K562 (cell line): ENCODE measurements at regions not wholly inside any gene's neighbourhood (a gene's known extent, or its start where the extent isn't known, plus 50 kb on each side); places are given as distances from the start of the nearest gene placed in this dataset.

Source experiments
- CXXC5 ChIP-seq: fragments of 250-450 bp; sonication (Bioruptor Pico); IDR thresholded peaks from 2 replicates; pipeline ENCODE4 v1.8.0; 2022; ENCODE audit warnings: inconsistent platforms, mild to moderate bottlenecking, moderate library complexity
- FOSL1 ChIP-seq: fragments of 200-800 bp; sonication (Bioruptor generic); conservative IDR thresholded peaks from 2 replicates; pipeline ENCODE4 v1.6.1; 2016; ENCODE audit warnings: missing genetic modification characterization, missing compliant biosample characterization
- SOX6 ChIP-seq: fragments of 450-650 bp; IDR thresholded peaks from 2 replicates; pipeline ENCODE4 v1.6.1; 2014; ENCODE audit warnings: mild to moderate bottlenecking
- ZBTB7A ChIP-seq: IDR thresholded peaks from 2 replicates; pipeline ENCODE4 v1.6.1; 2011; ENCODE audit warnings: low read depth, mild to moderate bottlenecking, low read length, moderate library complexity, borderline replicate concordance; ENCODE audit not compliant: control insufficient read depth
- ZZZ3 ChIP-seq: fragments of 450-650 bp; IDR thresholded peaks from 2 replicates; pipeline ENCODE4 v1.6.1; 2016; ENCODE audit warnings: antibody characterized with exemption, mild to moderate bottlenecking, moderate library complexity
- TF ChIP-seq, protein P1 (sequence below), 2 experiments: fragments of 450-650 bp in 1 of 2; sonication (generic) in 1 of 2; formaldehyde crosslinking in 1 of 2; IDR thresholded peaks in 1 of 2; conservative IDR thresholded peaks in 1 of 2; 2 replicates each; pipeline versions ENCODE4 v1.6.1 to v1.8.1; 2016 to 2023; ENCODE audit warnings: mild to moderate bottlenecking in 2 of 2, moderate library complexity in 2 of 2, inconsistent platforms in 1 of 2, missing genetic modification reagents in 1 of 2
- TF ChIP-seq, protein P2 (sequence below), 2 experiments: IDR thresholded peaks in 1 of 2; conservative IDR thresholded peaks in 1 of 2; 2 replicates each; pipeline ENCODE4 v1.6.1; 2016; ENCODE audit warnings: low read depth in 2 of 2, mild to moderate bottlenecking in 1 of 2, missing compliant biosample characterization in 1 of 2, missing genetic modification characterization in 1 of 2, moderate library complexity in 1 of 2
- TF ChIP-seq, protein P3 (sequence below): fragments of 450-650 bp; formaldehyde crosslinking; IDR thresholded peaks from 2 replicates; pipeline ENCODE4 v1.4.0; 2020; ENCODE audit warnings: mild to moderate bottlenecking, mixed read lengths
- TF ChIP-seq, protein P4 (sequence below): fragments of 200-600 bp; sonication (generic); IDR thresholded peaks from one replicate; pipeline ENCODE4 v1.6.1; 2012; ENCODE audit warnings: mild to moderate bottlenecking, low read depth, low read length, inconsistent platforms

DNA sequence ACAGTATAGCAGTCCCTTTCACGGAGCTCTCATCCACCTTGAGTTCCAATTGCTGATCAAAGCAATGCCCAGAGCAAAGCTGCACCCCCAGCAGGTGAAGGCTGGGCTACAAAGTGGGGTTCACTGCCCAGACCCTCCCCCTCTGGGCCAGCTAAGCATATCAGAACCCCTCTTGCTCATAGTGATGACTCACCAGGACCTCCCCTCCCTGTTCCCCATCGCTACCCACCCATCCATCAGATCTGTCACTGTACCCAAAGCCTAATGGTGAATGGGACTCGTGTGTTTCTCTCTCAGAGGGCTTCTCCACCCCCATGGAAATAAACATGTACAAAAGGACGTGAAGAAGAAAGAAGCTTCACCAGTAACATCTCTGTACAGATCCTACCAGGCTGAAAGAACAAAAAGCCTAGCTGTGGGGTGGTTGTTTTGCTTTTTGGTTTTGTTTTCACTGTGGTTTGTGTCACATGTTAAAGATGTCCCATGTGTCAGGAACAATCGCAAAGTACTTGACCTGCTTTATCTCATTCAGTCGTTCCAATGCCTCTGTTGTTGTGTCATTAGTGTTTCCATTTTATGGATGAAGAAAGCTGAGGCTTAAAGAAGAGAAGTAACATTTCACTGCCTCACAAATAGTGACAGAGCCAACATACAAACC is 518.5 kb downstream of the CD83 start (continued):
- TF ChIP-seq, protein P1, sequence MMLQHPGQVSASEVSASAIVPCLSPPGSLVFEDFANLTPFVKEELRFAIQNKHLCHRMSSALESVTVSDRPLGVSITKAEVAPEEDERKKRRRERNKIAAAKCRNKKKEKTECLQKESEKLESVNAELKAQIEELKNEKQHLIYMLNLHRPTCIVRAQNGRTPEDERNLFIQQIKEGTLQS (IDR thresholded peaks at IDR 0.05), result peak; percentile 58
- TF ChIP-seq, protein P1 (CRISPR knock-in tag; conservative IDR thresholded peaks at IDR 0.05), result no peak
- TF ChIP-seq, protein P2, sequence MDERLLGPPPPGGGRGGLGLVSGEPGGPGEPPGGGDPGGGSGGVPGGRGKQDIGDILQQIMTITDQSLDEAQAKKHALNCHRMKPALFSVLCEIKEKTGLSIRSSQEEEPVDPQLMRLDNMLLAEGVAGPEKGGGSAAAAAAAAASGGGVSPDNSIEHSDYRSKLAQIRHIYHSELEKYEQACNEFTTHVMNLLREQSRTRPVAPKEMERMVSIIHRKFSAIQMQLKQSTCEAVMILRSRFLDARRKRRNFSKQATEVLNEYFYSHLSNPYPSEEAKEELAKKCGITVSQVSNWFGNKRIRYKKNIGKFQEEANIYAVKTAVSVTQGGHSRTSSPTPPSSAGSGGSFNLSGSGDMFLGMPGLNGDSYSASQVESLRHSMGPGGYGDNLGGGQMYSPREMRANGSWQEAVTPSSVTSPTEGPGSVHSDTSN (CRISPR knock-in tag; IDR thresholded peaks at IDR 0.05; ENCODE audit: low read depth), result no peak
- TF ChIP-seq, protein P2 (tag; conservative IDR thresholded peaks at IDR 0.05; ENCODE audit: low read depth), result peak; percentile 45
- TF ChIP-seq SOX6, result 0 out of 2 replicates have a peak, but pooled peaks have one; percentile 9
- TF ChIP-seq FOSL1 (tag), result peak; percentile 52
- TF ChIP-seq, protein P3, sequence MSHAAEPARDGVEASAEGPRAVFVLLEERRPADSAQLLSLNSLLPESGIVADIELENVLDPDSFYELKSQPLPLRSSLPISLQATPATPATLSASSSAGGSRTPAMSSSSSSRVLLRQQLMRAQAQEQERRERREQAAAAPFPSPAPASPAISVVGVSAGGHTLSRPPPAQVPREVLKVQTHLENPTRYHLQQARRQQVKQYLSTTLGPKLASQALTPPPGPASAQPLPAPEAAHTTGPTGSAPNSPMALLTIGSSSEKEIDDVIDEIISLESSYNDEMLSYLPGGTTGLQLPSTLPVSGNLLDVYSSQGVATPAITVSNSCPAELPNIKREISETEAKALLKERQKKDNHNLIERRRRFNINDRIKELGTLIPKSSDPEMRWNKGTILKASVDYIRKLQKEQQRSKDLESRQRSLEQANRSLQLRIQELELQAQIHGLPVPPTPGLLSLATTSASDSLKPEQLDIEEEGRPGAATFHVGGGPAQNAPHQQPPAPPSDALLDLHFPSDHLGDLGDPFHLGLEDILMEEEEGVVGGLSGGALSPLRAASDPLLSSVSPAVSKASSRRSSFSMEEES (CRISPR knock-in tag), result peak; percentile 2; the same call in 1 of the 2 replicates
- TF ChIP-seq, protein P4, sequence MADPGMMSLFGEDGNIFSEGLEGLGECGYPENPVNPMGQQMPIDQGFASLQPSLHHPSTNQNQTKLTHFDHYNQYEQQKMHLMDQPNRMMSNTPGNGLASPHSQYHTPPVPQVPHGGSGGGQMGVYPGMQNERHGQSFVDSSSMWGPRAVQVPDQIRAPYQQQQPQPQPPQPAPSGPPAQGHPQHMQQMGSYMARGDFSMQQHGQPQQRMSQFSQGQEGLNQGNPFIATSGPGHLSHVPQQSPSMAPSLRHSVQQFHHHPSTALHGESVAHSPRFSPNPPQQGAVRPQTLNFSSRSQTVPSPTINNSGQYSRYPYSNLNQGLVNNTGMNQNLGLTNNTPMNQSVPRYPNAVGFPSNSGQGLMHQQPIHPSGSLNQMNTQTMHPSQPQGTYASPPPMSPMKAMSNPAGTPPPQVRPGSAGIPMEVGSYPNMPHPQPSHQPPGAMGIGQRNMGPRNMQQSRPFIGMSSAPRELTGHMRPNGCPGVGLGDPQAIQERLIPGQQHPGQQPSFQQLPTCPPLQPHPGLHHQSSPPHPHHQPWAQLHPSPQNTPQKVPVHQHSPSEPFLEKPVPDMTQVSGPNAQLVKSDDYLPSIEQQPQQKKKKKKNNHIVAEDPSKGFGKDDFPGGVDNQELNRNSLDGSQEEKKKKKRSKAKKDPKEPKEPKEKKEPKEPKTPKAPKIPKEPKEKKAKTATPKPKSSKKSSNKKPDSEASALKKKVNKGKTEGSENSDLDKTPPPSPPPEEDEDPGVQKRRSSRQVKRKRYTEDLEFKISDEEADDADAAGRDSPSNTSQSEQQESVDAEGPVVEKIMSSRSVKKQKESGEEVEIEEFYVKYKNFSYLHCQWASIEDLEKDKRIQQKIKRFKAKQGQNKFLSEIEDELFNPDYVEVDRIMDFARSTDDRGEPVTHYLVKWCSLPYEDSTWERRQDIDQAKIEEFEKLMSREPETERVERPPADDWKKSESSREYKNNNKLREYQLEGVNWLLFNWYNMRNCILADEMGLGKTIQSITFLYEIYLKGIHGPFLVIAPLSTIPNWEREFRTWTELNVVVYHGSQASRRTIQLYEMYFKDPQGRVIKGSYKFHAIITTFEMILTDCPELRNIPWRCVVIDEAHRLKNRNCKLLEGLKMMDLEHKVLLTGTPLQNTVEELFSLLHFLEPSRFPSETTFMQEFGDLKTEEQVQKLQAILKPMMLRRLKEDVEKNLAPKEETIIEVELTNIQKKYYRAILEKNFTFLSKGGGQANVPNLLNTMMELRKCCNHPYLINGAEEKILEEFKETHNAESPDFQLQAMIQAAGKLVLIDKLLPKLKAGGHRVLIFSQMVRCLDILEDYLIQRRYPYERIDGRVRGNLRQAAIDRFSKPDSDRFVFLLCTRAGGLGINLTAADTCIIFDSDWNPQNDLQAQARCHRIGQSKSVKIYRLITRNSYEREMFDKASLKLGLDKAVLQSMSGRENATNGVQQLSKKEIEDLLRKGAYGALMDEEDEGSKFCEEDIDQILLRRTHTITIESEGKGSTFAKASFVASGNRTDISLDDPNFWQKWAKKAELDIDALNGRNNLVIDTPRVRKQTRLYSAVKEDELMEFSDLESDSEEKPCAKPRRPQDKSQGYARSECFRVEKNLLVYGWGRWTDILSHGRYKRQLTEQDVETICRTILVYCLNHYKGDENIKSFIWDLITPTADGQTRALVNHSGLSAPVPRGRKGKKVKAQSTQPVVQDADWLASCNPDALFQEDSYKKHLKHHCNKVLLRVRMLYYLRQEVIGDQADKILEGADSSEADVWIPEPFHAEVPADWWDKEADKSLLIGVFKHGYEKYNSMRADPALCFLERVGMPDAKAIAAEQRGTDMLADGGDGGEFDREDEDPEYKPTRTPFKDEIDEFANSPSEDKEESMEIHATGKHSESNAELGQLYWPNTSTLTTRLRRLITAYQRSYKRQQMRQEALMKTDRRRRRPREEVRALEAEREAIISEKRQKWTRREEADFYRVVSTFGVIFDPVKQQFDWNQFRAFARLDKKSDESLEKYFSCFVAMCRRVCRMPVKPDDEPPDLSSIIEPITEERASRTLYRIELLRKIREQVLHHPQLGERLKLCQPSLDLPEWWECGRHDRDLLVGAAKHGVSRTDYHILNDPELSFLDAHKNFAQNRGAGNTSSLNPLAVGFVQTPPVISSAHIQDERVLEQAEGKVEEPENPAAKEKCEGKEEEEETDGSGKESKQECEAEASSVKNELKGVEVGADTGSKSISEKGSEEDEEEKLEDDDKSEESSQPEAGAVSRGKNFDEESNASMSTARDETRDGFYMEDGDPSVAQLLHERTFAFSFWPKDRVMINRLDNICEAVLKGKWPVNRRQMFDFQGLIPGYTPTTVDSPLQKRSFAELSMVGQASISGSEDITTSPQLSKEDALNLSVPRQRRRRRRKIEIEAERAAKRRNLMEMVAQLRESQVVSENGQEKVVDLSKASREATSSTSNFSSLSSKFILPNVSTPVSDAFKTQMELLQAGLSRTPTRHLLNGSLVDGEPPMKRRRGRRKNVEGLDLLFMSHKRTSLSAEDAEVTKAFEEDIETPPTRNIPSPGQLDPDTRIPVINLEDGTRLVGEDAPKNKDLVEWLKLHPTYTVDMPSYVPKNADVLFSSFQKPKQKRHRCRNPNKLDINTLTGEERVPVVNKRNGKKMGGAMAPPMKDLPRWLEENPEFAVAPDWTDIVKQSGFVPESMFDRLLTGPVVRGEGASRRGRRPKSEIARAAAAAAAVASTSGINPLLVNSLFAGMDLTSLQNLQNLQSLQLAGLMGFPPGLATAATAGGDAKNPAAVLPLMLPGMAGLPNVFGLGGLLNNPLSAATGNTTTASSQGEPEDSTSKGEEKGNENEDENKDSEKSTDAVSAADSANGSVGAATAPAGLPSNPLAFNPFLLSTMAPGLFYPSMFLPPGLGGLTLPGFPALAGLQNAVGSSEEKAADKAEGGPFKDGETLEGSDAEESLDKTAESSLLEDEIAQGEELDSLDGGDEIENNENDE, result no peak
- no peak for TF ChIP-seq ZZZ3
- peak; percentile 50; the same call in 1 of the 2 replicates for TF ChIP-seq ZBTB7A
- TF ChIP-seq CXXC5 (CRISPR knock-in tag), result peak; percentile 22; the same call in 1 of the 2 replicates
